ENCODE measurements at regions not wholly inside any gene's neighbourhood (a gene's known extent, or its start where the extent isn't known, plus 50 kb on each side); places are given as distances from the start of the nearest gene placed in this dataset.

GRCh38 chr5:143880178-143880577 lies 68.2 kb downstream of the HMHB1 start:
- Histone ChIP-seq H3K27ac (ENCODE audit: low read length) (no peak overlapping the region), H3K27me3 (ENCODE audit: insufficient read depth, low read depth, low read length) (no peaks in the 10 kb centered on the region)

GRCh38 chr5:143882520-143882919 lies 70.6 kb downstream of the HMHB1 start:
- no peaks in the 10 kb centered on the region for H3K9me2 ChIP-seq (ENCODE audit: insufficient read depth, low read length)
- no peaks in the 10 kb centered on the region for H3K79me2 ChIP-seq (replicated peaks; ENCODE audit: insufficient read depth, low read length)
- no peak overlapping the region for H3K4me3 ChIP-seq (ENCODE audit: low read length)
- no peaks in the 10 kb centered on the region for H3K27me3 ChIP-seq (ENCODE audit: insufficient read depth, low read depth, low read length)
- H3F3A ChIP-seq (ENCODE audit: insufficient read depth, low read length, poor library complexity, severe bottlenecking): no peaks in the 10 kb centered on the region
- H3K9ac ChIP-seq (ENCODE audit: low read length): no peak overlapping the region
- no peaks in the 10 kb centered on the region for H4K20me1 ChIP-seq (ENCODE audit: insufficient read depth)
- H3K4me2 ChIP-seq (ENCODE audit: low read length): no peak overlapping the region
- H2AFZ ChIP-seq (ENCODE audit: low read depth, low read length): no peak overlapping the region
- H3K36me3 ChIP-seq (ENCODE audit: insufficient read depth, low read length): no peaks in the 10 kb centered on the region
- H3K27ac ChIP-seq (ENCODE audit: low read length): no peak overlapping the region
- H3K9me3 ChIP-seq (ENCODE audit: low read length): no peaks in the 10 kb centered on the region
- TF ChIP-seq SMC3 (conservative IDR thresholded peaks at IDR 0.05; ENCODE audit: poor library complexity) (no peak), POLR2AphosphoS5 (IDR thresholded peaks at IDR 0.05) (no peak), MXI1 (conservative IDR thresholded peaks at IDR 0.05; ENCODE audit: poor library complexity, severe bottlenecking) (no peak), RAD21 (conservative IDR thresholded peaks at IDR 0.05) (no peak), EP300 (conservative IDR thresholded peaks at IDR 0.05; ENCODE audit: poor library complexity, severe bottlenecking) (no peak), CTCF (IDR thresholded peaks at IDR 0.05; ENCODE audit: poor library complexity, severe bottlenecking) (no peak), TAF1 (IDR thresholded peaks at IDR 0.05; ENCODE audit: low read depth) (no peak), EZH2 (IDR thresholded peaks at IDR 0.05; ENCODE audit: borderline replicate concordance, insufficient read depth, low read length, poor library complexity, severe bottlenecking) (no peak)

More at GRCh38 chr5:143880178-143880577, 68.2 kb downstream of the HMHB1 start:
- Histone ChIP-seq H3K4me2 (ENCODE audit: low read length) (no peak overlapping the region), H2AFZ (ENCODE audit: low read depth, low read length) (no peak overlapping the region), H3F3A (ENCODE audit: insufficient read depth, low read length, poor library complexity, severe bottlenecking) (no peaks in the 10 kb centered on the region), H3K4me3 (ENCODE audit: low read length) (no peak overlapping the region), H3K9me3 (ENCODE audit: low read length) (no peaks in the 10 kb centered on the region), H3K36me3 (ENCODE audit: insufficient read depth, low read length) (no peaks in the 10 kb centered on the region), H3K79me2 (replicated peaks; ENCODE audit: insufficient read depth, low read length) (no peaks in the 10 kb centered on the region), H3K9ac (ENCODE audit: low read length) (no peak overlapping the region), H4K20me1 (ENCODE audit: insufficient read depth) (no peaks in the 10 kb centered on the region), H3K9me2 (ENCODE audit: insufficient read depth, low read length) (no peaks in the 10 kb centered on the region)
- TF ChIP-seq RAD21 (conservative IDR thresholded peaks at IDR 0.05) (no peak), TAF1 (IDR thresholded peaks at IDR 0.05; ENCODE audit: low read depth) (no peak), CTCF (IDR thresholded peaks at IDR 0.05; ENCODE audit: poor library complexity, severe bottlenecking) (no peak), EP300 (conservative IDR thresholded peaks at IDR 0.05; ENCODE audit: poor library complexity, severe bottlenecking) (no peak), POLR2AphosphoS5 (IDR thresholded peaks at IDR 0.05) (no peak), MXI1 (conservative IDR thresholded peaks at IDR 0.05; ENCODE audit: poor library complexity, severe bottlenecking) (no peak), REST (IDR thresholded peaks at IDR 0.05; ENCODE audit: borderline replicate concordance) (no peak), EZH2 (IDR thresholded peaks at IDR 0.05; ENCODE audit: borderline replicate concordance, insufficient read depth, low read length, poor library complexity, severe bottlenecking) (no peak)

All from neural cell (in vitro differentiated cells).